ENCODE measurements at regions not wholly inside any gene's neighbourhood (a gene's known extent, or its start where the extent isn't known, plus 50 kb on each side); places are given as distances from the start of the nearest gene placed in this dataset.
"Not testable (repeated sequence)": the region's sequence is repeated elsewhere in the genome, so short reads cannot be mapped to it uniquely, and the experiment has no call there.

DNA sequence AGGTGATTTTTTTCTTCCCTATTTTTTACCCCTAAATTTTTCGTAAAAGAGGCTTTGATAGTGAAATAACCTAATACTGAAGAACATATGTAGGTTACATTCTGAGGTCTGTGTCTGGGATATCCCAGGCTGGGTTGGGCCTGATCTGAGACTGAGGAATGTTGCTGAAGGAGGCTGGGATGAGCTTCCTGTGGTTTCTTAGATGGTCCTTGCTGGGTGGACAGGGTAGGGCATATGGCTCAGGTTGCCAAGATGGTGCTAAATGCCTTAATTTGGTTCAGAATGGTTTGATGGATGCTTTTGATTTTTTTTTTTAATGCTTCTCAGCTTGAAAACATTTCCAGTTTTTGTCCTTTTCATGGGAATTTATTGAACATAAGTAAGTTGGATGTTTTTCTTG is 124.6 kb upstream of the PMCH start:
- ATAC-seq (no peak), DNase-seq (no peak)
- Histone ChIP-seq H3K4me3 (no peak overlapping the region), H3K4me1 (no peaks in the 10 kb centered on the region), H3K27ac (no peak overlapping the region), H3K9me3 (no peaks in the 10 kb centered on the region), H3K27me3 (no peaks in the 10 kb centered on the region), H3K36me3 (replicated peaks in 1 of 2; ENCODE audit: insufficient read depth in 1 of 2, low read depth in 2 of 2) (no peaks in the 10 kb centered on the region)
- 81 to 83% methylated on average over 1 of the region's 1 CpG for WGBS, 2 donors
- TF ChIP-seq, protein P1, sequence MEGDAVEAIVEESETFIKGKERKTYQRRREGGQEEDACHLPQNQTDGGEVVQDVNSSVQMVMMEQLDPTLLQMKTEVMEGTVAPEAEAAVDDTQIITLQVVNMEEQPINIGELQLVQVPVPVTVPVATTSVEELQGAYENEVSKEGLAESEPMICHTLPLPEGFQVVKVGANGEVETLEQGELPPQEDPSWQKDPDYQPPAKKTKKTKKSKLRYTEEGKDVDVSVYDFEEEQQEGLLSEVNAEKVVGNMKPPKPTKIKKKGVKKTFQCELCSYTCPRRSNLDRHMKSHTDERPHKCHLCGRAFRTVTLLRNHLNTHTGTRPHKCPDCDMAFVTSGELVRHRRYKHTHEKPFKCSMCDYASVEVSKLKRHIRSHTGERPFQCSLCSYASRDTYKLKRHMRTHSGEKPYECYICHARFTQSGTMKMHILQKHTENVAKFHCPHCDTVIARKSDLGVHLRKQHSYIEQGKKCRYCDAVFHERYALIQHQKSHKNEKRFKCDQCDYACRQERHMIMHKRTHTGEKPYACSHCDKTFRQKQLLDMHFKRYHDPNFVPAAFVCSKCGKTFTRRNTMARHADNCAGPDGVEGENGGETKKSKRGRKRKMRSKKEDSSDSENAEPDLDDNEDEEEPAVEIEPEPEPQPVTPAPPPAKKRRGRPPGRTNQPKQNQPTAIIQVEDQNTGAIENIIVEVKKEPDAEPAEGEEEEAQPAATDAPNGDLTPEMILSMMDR (IDR thresholded peaks at IDR 0.05), result no peak
- TF ChIP-seq POLR2A (IDR thresholded peaks at IDR 0.05), result no peak
- intact Hi-C loops (cut with DNase I), result no loop called here

DNA sequence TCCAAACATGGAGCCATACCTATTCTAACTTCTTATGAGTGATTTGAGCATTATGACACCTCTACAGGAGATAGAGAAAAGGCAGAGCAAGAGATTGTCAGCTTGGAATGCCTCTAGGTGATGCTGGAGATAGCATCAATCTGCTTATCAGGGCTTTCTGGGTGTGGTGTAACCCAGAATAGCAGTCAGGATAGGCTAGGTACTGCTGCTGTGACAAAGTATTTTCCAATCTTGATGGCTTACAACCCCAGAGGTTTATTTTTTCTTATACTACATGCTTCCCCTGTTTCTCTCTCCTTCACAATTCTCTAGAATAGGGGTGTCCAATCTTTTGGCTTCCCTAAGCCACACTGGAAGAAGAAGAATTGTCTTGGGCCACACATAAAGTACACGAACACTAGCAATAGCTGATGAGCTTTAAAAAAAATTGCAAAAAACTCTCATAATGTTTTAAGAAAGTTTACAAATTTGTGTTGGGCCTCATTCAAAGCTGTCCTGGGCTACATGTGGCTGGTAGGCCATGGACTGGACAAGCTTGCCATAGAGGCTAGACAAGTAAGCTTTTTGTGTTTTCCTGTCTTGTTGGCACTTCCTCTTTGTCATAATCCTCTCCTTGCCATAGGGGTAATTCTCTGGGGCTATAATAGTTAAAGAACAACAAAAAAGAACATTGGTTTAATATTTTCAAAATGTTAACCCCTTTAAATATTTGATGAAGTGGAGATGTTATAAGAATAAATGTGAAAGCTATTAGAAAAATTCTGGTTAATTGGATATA is 123.9 kb upstream of the PMCH start:
- intact Hi-C loops (cut with DNase I), result no loop called here
- no peak overlapping the region for H3K27ac ChIP-seq
- no peaks in the 10 kb centered on the region for H3K9me3 ChIP-seq
- H3K27me3 ChIP-seq, result no peaks in the 10 kb centered on the region
- no peaks in the 10 kb centered on the region for H3K4me1 ChIP-seq
- no peak overlapping the region for H3K4me3 ChIP-seq
- WGBS, 2 donors, result 85 to 88% methylated on average over 1 of the region's 1 CpG
- no peak for ATAC-seq
- no peak for DNase-seq
- TF ChIP-seq, protein P1 (IDR thresholded peaks at IDR 0.05), result no peak
- no peak for TF ChIP-seq POLR2A (IDR thresholded peaks at IDR 0.05)
- H3K36me3 ChIP-seq (replicated peaks in 1 of 2; ENCODE audit: insufficient read depth in 1 of 2, low read depth in 2 of 2), result no peaks in the 10 kb centered on the region

DNA sequence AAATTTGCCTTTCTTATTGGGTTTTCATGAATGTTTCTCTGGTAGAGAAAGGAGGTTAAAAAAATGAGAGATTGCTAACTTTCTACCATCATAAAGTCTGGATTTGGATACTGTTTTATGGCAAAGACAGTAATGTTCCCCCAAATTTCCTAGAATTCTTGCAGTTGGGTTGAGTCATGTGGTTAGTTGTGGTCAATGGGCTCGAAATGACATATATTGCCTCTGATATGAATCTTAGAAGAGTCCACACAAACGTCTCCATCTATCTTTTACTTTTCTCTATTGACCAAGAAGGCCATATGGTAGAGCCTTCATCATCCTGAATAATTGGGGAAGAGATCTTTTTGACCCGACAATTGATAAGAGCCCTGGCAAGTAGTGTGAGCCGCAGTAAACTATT is 119.5 kb upstream of the PMCH start:
- no peaks in the 10 kb centered on the region for H3K27me3 ChIP-seq
- DNase-seq, result no peak
- no peaks in the 10 kb centered on the region for H3K4me1 ChIP-seq
- 68 to 74% methylated on average over 4 of the region's 4 CpGs for WGBS, 2 donors
- H3K9me3 ChIP-seq, result no peaks in the 10 kb centered on the region
- intact Hi-C loops (cut with DNase I), result no loop called here
- H3K27ac ChIP-seq, result no peak overlapping the region
- TF ChIP-seq, protein P1 (IDR thresholded peaks at IDR 0.05), result no peak
- TF ChIP-seq POLR2A (IDR thresholded peaks at IDR 0.05), result no peak
- no peaks in the 10 kb centered on the region for H3K36me3 ChIP-seq (replicated peaks in 1 of 2; ENCODE audit: insufficient read depth in 1 of 2, low read depth in 2 of 2)
- no peak overlapping the region for H3K4me3 ChIP-seq
- no peak for ATAC-seq

DNA sequence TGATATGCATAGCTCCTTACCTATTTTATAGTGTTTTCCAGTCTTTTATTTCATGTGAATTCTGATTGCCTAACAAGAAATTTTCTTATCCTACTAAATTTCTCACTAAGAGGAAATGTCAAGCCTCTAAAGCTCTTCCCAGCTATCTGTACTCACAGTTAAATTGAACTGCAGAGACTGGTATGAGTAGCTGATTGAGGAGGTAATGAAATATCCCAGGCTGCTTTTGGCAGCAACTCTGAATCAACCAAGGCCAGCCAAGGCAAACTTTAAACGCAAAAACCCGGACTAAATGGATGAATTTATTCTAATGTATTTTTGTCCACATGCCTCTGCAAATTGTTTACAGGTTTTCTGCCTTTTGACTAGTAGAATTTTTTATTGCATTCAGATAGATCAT is 119.1 kb upstream of the PMCH start:
- ATAC-seq (no peak), DNase-seq (peak in 1 of 4 donors; percentile 12)
- Histone ChIP-seq H3K36me3 (replicated peaks in 1 of 2; ENCODE audit: insufficient read depth in 1 of 2, low read depth in 2 of 2) (no peaks in the 10 kb centered on the region), H3K27ac (no peak overlapping the region), H3K4me1 (no peaks in the 10 kb centered on the region), H3K4me3 (no peak overlapping the region), H3K27me3 (no peaks in the 10 kb centered on the region), H3K9me3 (no peaks in the 10 kb centered on the region)
- TF ChIP-seq POLR2A (IDR thresholded peaks at IDR 0.05), result no peak
- TF ChIP-seq, protein P1 (IDR thresholded peaks at IDR 0.05), result no peak
- intact Hi-C loops (cut with DNase I), result no loop called here
- 28 to 29% methylated on average over 2 of the region's 2 CpGs for WGBS, 2 donors

DNA sequence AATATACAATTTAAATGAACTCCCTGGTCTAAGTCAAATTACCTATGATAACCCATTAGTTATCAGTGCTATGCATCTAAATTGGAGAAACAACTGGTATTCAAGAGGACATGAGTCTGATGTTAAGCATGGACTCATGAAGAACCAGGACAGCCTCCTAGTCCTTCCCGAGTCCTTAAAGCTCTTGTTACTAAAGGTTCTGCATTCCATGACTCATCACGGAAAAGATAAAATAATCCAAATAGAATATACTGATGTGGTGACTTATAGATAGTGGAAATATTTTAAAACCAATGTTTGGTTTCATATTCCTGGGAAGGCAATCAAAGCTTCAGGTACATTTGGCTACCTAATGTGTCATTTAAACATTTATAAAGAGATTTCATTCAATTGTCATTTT is 117.2 kb upstream of the PMCH start:
- H3K9me3 ChIP-seq, result no peaks in the 10 kb centered on the region
- no peaks in the 10 kb centered on the region for H3K27me3 ChIP-seq
- 88% methylated on average over 2 of the region's 2 CpGs for WGBS, 2 donors
- intact Hi-C loops (cut with DNase I), result no loop called here
- H3K36me3 ChIP-seq (replicated peaks in 1 of 2; ENCODE audit: insufficient read depth in 1 of 2, low read depth in 2 of 2), result no peaks in the 10 kb centered on the region
- DNase-seq, result no peak
- no peaks in the 10 kb centered on the region for H3K4me1 ChIP-seq
- H3K27ac ChIP-seq, result no peak overlapping the region
- no peak for ATAC-seq
- TF ChIP-seq, protein P1 (IDR thresholded peaks at IDR 0.05), result no peak
- TF ChIP-seq POLR2A (IDR thresholded peaks at IDR 0.05), result no peak
- no peak overlapping the region for H3K4me3 ChIP-seq

DNA sequence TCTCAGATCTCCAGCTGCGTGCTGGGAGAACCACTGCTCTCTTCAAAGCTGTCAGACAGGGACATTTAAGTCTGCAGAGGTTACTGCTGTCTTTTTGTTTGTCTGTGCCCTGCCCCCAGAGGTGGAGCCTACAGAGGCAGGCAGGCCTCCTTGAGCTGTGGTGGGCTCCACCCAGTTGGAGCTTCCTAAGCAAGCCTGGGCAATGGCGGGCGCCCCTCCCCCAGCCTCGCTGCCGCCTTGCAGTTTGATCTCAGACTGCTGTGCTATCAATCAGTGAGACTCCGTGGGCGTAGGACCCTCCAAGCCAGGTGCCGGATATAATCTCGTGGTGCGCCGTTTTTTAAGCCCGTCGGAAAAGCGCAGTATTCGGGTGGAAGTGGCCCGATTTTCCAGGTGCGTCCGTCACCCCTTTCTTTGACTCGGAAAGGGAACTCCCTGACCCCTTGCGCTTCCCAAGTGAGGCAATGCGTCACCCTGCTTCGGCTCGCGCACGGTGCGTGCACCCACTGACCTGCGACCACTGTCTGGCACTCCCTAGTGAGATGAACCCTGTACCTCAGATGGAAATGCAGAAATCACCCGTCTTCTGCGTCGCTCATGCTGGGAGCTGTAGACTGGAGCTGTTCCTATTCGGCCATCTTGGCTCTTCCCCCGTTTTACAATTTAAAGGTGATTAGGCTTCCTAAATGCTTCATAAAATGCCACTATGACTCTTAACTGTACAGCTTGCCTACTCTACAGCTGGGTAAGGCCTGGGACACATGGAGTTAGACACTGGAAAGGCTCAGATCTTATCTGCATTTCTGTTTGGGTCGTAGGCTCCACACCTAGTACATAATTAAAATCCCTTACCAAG is 115.7 kb upstream of the PMCH start:
- H3K27ac ChIP-seq; H3K4me1 ChIP-seq; DNase-seq; H3K4me3 ChIP-seq; H3K27me3 ChIP-seq; H3K9me3 ChIP-seq; H3K36me3 ChIP-seq (replicated peaks in 1 of 2; ENCODE audit: insufficient read depth in 1 of 2, low read depth in 2 of 2); ATAC-seq; intact Hi-C loops (cut with DNase I): not testable (repeated sequence)
- 80 to 90% methylated on average over 30 to 31 of the region's 33 CpGs for WGBS, 2 donors

Measured in body of pancreas (tissue), 4 donors.